ENCODE measurements at regions not wholly inside any gene's neighbourhood (a gene's known extent, or its start where the extent isn't known, plus 50 kb on each side); places are given as distances from the start of the nearest gene placed in this dataset.
"Not testable (repeated sequence)": the region's sequence is repeated elsewhere in the genome, so short reads cannot be mapped to it uniquely, and the experiment has no call there.

GRCh38 chr4:24236532-24236931 lies 346.7 kb upstream of the PPARGC1A start:
- no peak for DNase-seq

- no peak for DNase-seq
These were observed 346.3 kb upstream of the PPARGC1A start for GRCh38 chr4:24236120-24236519.

- no peak for DNase-seq
These were observed 345.8 kb upstream of the PPARGC1A start for GRCh38 chr4:24235618-24236017.

- DNase-seq = no peak
These were observed 344.5 kb upstream of the PPARGC1A start for GRCh38 chr4:24234288-24234848.

GRCh38 chr4:24230955-24231354 lies 341.1 kb upstream of the PPARGC1A start:
- no peak for DNase-seq

- DNase-seq = no peak
These were observed 340.1 kb upstream of the PPARGC1A start for GRCh38 chr4:24229978-24230377.

GRCh38 chr4:24228692-24229091 lies 338.8 kb upstream of the PPARGC1A start:
- no peak for DNase-seq

- DNase-seq = no peak
These were observed 336.8 kb upstream of the PPARGC1A start for GRCh38 chr4:24226667-24227066.

GRCh38 chr4:24226023-24226422 lies 336.2 kb upstream of the PPARGC1A start:
- no peak for DNase-seq

GRCh38 chr4:24224446-24224845 lies 334.6 kb upstream of the PPARGC1A start:
- no peak for DNase-seq

GRCh38 chr4:24219209-24219608 lies 329.4 kb upstream of the PPARGC1A start:
- DNase-seq = no peak

GRCh38 chr4:24218566-24218965 lies 328.7 kb upstream of the PPARGC1A start:
- DNase-seq = no peak

GRCh38 chr4:24214796-24215195 lies 324.9 kb upstream of the PPARGC1A start:
- DNase-seq = no peak

GRCh38 chr4:24213961-24214360 lies 324.1 kb upstream of the PPARGC1A start:
- DNase-seq = no peak

- DNase-seq = no peak
These were observed 322.8 kb upstream of the PPARGC1A start for GRCh38 chr4:24212642-24213041.

GRCh38 chr4:24211856-24212255 lies 322.0 kb upstream of the PPARGC1A start:
- DNase-seq = no peak

- DNase-seq = no peak
These were observed 320.6 kb upstream of the PPARGC1A start for GRCh38 chr4:24210332-24210902.

- no peak for DNase-seq
These were observed 320.1 kb upstream of the PPARGC1A start for GRCh38 chr4:24209906-24210305.

- no peak for DNase-seq
These were observed 319.3 kb upstream of the PPARGC1A start for GRCh38 chr4:24209131-24209530.

GRCh38 chr4:24208691-24209090 lies 318.8 kb upstream of the PPARGC1A start:
- DNase-seq = no peak

- DNase-seq = not testable (repeated sequence)
These were observed 314.9 kb upstream of the PPARGC1A start for GRCh38 chr4:24204708-24205107.

- no peak for DNase-seq
These were observed 314.1 kb upstream of the PPARGC1A start for GRCh38 chr4:24203926-24204325.

- no peak for DNase-seq
These were observed 312.7 kb upstream of the PPARGC1A start for GRCh38 chr4:24202579-24202978.

- no peak for DNase-seq
These were observed 308.1 kb upstream of the PPARGC1A start for GRCh38 chr4:24197955-24198354.

GRCh38 chr4:24196785-24197184 lies 306.9 kb upstream of the PPARGC1A start:
- no peak for DNase-seq

Data from T-helper 9 cell (primary cell).